ENCODE measurements at regions not wholly inside any gene's neighbourhood (a gene's known extent, or its start where the extent isn't known, plus 50 kb on each side); places are given as distances from the start of the nearest gene placed in this dataset.
"Not testable (repeated sequence)": the region's sequence is repeated elsewhere in the genome, so short reads cannot be mapped to it uniquely, and the experiment has no call there.

DNA sequence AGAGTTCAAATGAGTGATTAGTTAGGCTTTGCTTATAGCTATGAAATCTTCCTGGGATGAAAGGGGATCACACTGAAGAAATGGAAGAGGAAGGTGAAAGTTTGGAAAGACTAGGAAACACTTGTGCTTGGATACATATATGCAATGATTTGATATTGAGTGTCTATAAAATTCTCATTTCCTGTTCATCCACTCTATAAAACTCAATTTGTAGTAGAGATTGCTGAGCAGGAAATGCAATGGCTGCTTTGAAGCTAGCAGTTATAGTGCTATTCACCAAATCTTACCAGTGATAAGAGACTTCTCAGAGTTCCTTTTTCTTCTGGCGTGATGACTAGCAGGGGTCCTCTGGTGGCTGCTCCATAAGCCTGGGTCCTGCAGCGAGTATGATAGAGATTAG is 128.1 kb upstream of the HPF1 start:
- no peak for DNase-seq

DNA sequence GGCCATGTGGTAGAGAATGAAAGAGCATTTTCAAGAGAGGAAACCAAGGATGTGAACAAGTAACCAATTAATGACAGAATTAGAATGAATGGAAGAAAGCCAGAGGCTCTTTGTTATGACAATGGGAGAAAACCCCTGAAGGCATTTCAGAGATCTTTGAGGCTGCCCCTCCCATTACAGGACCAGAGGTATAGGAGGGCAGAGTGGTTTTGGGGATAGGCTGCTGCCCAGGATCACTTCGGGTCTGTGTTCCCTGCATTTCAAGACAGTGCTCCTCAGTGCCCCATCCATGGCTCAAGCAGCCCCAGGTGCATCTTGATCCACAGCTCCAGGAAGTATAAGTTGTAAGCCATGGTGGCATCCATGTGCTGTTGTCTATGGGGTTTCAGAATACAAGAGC is 124.0 kb upstream of the HPF1 start:
- DNase-seq = no peak

DNA sequence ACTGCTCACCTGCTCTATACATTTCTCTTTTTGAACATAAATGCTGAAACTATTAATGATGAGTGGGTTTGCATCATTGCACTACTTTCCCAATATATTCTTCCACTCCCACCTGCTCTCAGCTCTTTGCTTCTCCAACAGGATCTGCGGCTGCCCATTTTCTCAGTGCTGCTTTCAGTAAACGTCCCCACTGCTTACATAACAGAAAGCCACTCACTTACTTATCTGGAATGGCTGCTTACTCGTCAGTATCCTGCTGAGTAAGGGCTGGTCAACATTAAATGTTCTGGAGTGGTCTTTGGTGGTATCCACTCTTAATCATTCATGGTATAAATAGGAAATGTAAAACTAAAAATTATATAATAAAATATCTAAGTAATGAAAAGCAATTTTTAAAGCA is 112.8 kb upstream of the HPF1 start:
- DNase-seq = no peak

DNA sequence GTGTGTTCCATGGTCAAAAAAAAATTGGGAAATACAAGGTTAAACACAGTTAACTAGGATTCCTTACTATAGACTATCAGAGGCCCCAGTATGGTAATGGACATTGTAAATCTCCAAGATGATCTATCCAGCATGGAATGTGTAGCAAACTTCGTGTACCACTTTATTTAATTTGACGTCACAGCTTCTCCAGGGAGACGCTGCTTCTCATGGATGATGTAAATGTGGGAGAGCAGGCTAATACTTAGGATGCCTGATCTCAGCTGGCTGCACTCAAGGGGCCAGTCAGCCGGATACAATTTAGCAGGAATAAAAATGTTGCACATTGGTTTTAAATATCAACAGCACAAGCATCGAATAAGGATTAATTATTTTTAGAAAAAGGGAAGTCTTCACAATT is 111.7 kb upstream of the HPF1 start:
- DNase-seq = no peak

DNA sequence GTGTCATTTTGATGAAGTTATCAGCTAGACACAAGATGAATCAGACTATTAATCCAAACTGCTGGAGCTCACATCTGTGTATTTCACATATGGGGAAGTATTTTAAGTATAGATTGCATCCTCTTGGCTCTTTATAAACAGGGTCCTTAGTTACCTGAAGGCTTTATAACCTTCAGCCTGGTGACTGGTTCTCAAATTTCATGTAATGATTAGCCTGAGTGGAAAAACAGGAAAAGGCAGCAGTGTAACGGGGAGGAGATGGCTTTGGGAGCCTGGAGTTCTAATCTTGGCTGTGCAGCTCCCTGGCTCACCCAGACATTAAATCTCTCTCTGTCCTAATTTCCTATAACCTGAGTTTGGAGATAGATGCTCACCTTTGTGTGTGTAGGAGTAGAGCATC is 103.8 kb upstream of the HPF1 start:
- peak; percentile 9 for DNase-seq

DNA sequence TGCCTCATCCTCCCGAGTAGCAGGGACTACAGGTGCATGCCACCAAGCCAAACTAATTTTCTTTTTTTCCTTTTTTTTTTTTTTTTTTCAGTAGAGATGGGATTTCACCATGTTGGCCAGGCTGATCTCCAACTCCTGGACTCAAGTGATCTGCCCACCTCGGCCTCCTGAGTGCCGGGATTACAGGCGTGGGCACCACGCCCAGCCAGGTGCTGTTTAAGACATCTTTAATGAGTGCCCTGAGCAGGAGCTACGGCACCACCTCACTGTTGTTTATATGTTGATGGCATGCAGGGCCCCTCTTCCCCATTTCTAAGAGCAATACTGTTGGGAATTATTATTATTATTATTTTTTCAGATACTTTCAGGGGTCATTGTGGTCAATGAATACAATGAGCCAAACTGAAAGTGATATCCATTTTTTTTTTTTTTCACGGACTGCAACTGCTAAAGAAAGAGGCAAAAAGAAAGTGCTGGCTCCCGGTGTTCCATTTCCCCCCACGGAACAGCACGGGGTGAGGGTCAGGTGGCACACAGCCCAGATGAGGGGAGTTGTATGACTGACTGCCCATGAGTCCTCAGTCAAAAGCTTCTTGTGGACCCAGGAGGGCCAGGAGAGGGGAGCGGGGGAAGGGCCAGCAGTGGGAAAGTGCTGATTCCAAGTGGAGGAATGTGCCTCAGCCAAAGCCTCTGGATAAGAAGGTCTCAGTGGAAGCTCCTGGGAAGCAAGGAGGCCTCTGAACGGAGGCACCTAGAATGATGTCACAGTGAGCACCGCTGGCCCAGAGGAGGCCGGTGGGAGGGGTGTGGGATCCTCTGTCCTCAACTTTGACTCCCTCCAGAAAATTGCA is 101.8 kb upstream of the HPF1 start:
- DNase-seq = no peak

DNA sequence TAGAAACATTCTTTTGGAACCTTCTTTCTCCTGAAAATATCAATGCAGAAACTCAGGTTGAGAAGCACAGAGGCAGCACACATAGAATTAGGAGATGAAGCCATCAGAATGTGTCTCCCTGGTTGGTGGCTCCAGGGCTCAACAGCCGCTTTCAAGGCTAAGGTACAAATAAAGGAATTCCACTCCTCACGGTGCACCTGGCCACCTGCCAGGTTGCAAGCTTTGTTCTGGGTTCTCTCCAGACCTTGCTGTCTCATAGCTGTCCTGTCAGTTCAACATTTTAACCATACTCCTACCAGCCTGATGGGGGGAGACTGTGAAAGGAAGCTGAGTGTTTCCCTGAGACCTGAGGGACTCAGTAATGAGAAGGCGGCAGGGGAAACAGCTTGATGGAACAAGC is 96.3 kb upstream of the HPF1 start:
- DNase-seq = peak; percentile 16

DNA sequence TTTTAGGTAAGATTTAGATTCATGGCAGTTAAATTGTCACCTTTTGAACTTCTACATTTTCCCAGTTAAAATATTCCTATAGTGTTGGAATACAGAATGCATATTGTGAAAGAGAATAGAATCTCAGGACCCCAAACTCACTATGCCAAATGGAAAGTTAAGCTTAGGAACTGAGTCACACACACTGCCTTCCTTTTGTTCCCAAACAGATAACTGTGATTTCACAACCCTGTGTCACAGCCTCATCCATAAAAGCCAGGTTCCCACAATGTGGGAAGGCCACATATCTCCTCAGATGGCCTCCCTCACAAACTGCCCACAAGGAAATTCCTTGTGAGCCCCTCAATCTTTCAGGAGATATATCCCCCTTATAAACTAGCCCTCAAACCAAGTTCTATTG is 94.7 kb upstream of the HPF1 start:
- no peak for DNase-seq

DNA sequence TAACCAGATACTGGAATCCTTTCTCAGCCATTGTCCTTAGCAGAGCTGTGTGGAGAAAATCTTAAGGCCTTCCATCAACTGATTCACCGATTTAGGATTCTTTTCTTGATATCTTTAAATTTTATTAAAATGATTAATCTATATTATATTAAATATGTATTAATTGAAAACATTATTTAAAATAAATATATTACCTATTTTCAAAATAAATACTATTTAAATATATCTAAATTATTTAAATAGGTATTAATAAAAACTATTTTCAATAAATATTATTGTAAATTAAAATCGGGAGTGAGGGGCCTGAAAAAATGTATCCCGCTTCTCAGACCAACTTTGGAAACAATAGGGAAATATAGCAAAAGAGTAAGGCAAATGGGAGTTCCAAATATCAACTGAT is 94.0 kb upstream of the HPF1 start:
- DNase-seq = no peak

DNA sequence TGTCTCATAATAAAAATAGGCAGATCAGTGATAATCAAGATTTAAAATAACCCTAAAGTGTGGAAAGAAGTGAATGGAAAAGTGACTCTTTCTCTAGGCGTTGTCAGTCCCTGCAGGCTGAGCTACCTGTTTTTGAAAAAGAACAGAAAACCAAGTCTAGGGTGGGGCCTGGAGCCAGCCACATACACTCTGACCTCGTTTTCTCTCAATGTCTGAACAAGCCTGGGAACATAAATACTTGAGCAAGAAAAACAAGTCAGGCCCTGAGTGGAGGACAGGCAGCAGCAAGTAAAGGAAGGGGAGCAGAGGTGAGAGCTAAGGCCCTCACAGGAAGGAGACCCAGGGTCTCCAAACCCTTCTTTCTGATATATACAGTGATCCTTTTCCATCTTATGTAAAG is 91.7 kb upstream of the HPF1 start:
- DNase-seq = no peak

DNA sequence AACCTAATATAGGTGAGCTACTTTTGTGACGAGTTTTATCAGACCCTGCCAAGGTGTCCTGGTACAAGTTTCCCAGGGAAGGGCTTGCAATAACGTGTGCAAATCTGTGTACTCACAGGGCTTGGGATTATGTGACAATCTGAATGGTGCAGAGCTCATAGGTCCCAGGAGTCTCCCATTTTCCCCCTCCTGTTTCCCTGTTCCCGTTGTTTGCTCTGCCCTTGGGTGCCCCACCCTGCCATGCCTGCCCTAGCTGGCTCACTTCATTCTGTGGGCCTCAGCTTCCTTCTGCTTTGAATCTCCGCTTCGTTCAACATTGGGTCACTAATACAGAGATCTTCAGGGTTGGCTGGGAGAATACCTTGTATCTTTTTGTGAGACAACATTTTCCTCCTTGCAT is 90.3 kb upstream of the HPF1 start:
- DNase-seq = no peak

DNA sequence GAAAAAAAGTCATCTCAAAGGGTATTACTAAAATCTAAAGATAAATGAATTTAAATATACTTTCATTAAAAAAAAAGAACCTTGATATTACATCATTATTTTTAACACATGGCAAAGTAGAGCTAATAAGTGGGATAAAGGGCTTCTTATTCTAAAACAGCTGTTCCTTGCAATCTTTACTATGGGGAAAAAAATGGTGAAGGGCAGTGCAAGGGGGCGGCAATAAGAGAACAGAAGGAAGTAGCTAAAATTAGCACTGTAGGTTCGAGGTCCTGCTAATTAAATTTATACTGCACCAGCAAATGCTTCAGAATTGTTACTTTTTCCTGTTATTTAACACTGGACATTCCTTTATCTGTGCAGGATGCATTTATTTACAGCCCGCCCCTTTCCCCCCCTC is 89.4 kb upstream of the HPF1 start:
- DNase-seq = no peak

DNA sequence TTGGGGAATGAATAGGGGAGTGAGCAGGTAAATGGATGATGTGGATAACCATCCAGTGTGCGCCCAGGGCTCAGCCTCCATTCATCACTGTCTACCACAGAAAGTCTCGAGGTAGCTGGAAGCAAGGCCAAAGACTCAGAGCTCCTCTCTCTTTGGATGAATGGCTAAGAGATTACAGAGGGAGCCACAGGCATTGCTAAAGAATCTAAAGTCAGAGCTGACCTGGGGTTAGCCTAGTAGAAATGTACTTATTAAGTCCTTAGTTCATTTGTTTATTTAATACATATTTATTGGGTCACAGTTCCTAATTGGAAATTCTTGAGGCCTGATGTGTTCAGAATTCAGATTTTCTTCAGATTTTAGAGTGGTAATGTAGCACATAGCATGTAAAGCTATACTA is 88.7 kb upstream of the HPF1 start:
- no peak for DNase-seq

DNA sequence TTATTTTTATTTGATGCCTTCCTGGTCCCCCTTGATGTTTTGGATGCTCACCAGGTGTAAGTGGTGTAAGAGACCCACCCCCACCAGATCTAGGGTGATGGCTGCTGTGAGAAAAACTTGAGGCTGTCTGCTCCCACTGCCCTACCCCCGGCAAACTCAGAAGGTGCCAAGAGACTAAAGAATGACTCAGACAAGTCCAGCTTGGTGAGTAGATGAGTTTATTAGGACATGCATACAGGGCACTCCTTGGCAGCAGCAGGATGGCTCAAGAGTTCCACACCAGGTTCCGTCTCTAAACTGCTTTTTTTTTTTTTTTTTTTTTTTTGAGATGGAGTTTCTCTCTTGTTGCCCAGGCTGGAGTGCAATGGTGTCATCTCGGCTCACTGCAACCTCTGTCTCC is 84.0 kb upstream of the HPF1 start:
- peak; percentile 2 for DNase-seq

DNA sequence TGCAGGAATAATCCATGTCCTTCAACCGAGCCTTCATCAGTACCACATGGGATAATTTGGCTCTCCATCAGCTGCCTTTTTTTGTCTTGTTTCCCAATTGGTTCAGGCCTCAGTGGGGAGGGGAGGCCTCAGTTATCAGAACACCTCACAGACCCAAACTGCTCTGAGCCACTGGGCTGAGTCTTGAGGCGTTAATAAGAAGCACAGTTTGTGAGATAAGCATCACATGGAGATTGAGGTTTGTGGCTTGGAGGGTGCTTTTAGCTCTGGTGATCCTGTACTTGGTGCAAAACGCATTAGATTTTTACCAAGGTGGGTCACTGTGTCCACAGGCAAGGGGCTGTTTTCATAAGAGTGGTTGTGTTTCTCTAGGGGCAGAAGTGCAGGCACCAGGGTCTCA is 82.8 kb upstream of the HPF1 start:
- DNase-seq = no peak

DNA sequence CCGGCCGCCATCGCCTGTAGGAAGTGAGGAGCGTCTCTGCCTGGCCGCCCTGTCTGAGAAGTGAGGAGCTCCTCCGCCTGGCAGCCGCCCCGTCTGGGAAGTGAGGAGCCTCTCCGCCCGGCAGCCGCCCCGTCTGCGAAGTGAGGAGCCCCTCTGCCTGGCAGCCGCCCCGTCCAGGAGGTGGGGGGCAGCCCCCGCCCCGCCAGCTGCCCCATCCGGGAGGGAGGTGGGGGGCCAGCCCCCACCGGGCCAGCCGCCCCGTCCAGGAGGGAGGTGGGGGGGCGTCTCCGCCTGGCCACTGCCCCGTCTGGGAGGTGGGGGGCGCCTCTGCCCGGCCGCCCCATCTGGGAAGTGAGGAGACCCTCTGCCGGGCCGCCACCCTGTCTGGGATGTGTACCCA is 70.6 kb upstream of the HPF1 start:
- DNase-seq = not testable (repeated sequence)

DNA sequence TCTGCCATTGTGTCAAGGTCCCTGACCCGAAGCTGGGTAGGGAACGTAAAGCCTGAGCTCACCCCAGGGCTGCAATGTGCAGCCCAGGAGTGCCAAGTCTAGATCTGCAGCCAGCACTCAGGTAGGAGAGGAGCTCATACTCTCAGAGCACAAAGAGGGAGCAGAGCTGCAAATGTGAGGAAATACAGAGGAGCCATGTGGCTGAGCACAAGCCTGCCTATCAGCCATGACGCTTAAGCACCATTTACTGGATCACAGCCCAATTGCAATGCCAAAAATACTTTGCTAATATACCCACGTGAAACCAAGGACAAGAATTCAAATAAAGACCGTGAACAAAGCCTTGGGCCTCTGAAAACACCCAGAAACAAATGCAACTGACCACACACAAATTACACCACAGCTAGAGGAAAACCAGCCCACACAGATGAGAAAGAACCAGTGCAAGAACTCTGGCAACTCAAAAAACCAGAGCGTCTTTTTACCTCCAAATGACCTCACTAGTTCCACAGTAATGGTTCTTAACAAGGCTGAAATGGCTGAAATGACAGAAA is 69.0 kb upstream of the HPF1 start:
- DNase-seq = no peak

DNA sequence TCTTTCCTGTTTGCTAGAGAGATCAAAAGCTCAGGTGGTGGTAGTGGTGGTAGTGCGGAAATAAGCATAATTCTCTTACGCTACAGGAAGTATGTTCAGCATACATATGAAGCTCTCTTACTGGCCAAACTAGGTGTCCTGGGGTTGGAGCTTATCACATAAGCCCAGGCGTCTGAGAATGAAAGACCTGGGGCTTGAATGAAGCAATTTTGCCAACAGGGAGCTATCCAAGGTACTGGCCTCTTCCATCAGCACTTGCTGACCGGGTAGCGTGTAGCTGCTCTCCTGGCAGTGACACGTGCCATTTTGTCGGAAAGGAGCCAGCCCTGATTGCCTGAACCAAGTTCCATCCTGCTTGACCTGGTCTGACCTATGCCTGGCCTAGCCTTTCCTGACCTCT is 65.9 kb upstream of the HPF1 start:
- no peak for DNase-seq

DNA sequence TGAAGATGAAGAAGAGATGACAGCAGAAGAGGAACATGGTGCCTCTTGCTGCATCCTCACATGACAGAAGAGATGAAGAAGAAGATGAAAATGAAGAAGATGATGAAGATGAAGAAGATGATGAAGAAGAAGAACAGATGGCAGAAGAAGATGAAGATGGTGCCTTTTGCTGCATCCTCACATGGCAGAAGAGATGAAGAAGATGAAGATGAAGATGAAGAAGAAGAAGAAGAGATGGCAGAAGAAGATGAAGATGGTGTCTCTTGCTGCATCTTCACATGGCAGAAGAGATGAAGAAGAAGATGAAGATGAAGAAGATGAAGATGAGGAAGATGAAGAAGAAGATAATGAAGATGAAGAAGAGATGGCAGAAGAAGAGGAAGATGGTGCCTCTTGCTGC is 63.7 kb upstream of the HPF1 start:
- no peak for DNase-seq

DNA sequence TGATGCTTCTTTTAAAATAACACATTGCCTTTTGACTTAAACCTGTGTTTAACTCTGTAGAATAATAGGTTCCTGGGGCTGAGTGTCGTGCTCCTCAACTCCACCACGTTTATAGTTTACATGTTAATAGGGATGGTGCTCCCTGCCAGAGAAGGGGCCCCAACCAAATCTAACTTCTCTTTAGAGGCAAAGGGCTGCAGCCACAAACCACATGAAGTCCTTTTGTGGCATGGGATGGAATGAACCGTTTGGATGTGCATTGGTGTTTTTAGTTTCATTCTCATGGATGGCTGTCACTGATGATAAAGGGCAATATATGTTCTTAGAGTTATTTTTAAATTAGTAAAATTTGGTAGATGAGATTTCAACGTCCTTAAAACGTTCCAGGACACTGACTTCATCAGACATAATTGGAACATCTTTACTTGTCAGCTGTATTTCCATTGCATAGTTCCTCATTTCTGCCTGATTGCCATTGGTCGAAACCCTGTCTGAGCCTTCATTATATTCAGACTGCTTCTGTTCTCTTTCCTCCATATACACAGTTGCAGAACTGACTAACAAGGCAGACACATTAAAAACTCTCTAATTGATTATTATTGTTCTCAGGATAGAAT is 60.4 kb upstream of the HPF1 start:
- no peak for DNase-seq

DNA sequence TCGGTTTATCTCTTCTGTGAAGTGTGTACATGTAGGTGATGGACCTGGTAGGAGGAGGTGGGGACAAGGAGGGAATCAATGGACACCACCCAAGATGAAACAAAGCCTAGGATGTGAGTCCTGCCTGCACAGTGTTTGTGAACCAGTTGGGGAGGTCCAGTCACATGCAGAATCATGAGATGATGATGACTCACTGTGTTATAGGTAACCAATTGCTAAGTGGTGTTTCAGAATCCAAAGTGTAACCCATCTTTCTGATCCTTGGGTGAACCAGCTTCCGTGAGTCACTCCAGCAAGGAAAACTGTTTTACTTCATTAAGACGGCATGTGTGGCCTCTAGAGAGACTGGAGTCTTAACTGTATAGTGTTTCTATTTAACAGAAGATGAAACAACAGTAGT is 57.9 kb upstream of the HPF1 start:
- DNase-seq = no peak

DNA sequence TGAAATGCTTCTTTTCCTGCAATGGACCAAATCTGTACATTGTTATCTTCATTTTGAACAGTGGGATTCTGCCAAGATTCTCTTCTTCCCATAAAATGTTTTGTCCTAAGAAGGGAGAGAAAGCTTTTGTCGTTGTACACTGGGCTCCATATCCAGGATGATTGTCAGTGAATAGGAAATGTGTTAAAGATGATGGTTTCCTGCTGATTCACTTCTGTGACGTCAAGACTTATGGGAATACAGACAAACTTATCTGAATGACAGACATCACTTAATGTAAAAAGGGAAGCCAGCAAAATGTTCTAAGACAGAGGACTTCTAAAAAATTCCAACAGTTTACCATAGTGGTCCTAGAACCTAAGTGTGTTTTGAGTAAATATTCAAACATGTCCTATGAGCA is 53.7 kb upstream of the HPF1 start:
- no peak for DNase-seq

DNA sequence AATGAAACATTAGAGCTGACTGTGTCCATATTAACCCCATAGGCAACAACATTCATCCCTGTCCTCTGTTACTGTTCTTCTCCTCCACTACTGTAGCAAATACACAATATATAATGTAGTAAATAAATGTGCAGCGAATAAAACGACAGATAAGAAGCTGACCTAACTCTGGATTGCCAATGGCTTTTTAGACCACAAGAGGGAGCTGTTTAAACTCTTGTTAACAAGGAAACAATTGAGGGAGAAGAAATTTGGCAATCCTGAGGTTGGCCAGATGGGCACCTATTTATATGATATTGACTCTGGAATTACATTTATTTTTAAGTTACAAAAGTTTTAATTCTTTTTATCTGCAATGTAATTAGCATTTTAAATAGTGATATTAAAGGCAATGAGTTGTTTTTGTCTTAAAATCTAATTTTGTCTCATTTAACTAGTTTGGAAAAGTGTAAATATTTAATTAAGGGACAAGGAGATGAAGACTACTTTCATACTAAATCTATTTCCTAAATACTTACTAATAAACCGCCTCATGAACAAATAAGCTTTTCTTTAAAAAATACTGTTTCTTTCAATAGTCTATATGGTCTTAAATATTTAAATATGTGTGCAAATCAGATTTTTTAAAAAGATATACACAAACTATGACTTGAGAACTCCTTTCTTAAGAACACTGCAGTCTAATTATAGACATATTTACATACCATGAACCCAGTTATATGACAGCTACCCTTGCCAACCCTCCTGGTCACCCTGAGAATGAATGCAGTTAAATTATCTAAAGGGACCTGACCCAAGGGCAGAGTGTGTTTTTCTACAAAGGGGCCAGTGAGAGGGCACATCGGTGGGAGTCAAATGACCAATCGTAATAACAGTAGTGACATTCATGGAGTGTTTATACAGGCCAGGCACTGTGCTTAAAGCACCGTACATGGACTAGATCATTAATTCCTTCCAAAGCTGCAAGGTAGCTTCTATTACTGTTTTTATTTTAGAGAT is 52.9 kb upstream of the HPF1 start:
- peak; percentile 79 for DNase-seq

Data from NCI-H69 (cell line).